Hepatic stellate cell (primary cell): ENCODE measurements at regions not wholly inside any gene's neighbourhood (a gene's known extent, or its start where the extent isn't known, plus 50 kb on each side); places are given as distances from the start of the nearest gene placed in this dataset.
A peak's percentile ranks its signal among the peaks of the same experiment; 100 is the strongest.
"Not testable (repeated sequence)": the region's sequence is repeated elsewhere in the genome, so short reads cannot be mapped to it uniquely, and the experiment has no call there.

Experiments used
- DNase-seq: peaks from one replicate; pipeline ENCODE4 v3.0.0; 2011; ENCODE audit warnings: low spot score

GRCh38 chr5:154652746-154653417 is 102.3 kb upstream of the LARP1 start:
- DNase-seq, result no peak

- DNase-seq, result not testable (repeated sequence)
Measured at GRCh38 chr5:154651795-154652194, 103.4 kb upstream of the LARP1 start.

GRCh38 chr5:154648706-154649105 is 106.5 kb upstream of the LARP1 start:
- DNase-seq, result no peak

- no peak for DNase-seq
Measured at GRCh38 chr5:154648229-154648628, 106.9 kb upstream of the LARP1 start.

- no peak for DNase-seq
Measured at GRCh38 chr5:154647761-154648145, 107.4 kb upstream of the LARP1 start.

GRCh38 chr5:154647114-154647760 is 107.9 kb upstream of the LARP1 start:
- peak; percentile 37 for DNase-seq

- DNase-seq, result no peak
Measured at GRCh38 chr5:154646745-154647113, 108.4 kb upstream of the LARP1 start.

GRCh38 chr5:154644745-154645411 is 110.3 kb upstream of the LARP1 start:
- no peak for DNase-seq

GRCh38 chr5:154642499-154643245 is 112.5 kb upstream of the LARP1 start:
- DNase-seq, result peak; percentile 42

GRCh38 chr5:154640213-154640831 is 114.9 kb upstream of the LARP1 start:
- DNase-seq, result not testable (repeated sequence)

GRCh38 chr5:154636786-154637185 is 118.4 kb upstream of the LARP1 start:
- not testable (repeated sequence) for DNase-seq

- not testable (repeated sequence) for DNase-seq
Measured at GRCh38 chr5:154636271-154636670, 118.9 kb upstream of the LARP1 start.

- DNase-seq, result not testable (repeated sequence)
Measured at GRCh38 chr5:154633744-154634143, 121.4 kb upstream of the LARP1 start.

GRCh38 chr5:154631141-154631540 is 124.0 kb upstream of the LARP1 start:
- DNase-seq, result no peak

- no peak for DNase-seq
Measured at GRCh38 chr5:154630410-154630809, 124.8 kb upstream of the LARP1 start.

- DNase-seq, result no peak
Measured at GRCh38 chr5:154628685-154629084, 126.5 kb upstream of the LARP1 start.

- no peak for DNase-seq
Measured at GRCh38 chr5:154627698-154628678, 127.2 kb upstream of the LARP1 start.

- no peak for DNase-seq
Measured at GRCh38 chr5:154626876-154627557, 128.2 kb upstream of the LARP1 start.

GRCh38 chr5:154625031-154625430 is 130.1 kb upstream of the LARP1 start:
- DNase-seq, result no peak

GRCh38 chr5:154624341-154624740 is 130.8 kb upstream of the LARP1 start:
- no peak for DNase-seq
